DOHH2 (cell line): ENCODE measurements at regions not wholly inside any gene's neighbourhood (a gene's known extent, or its start where the extent isn't known, plus 50 kb on each side); places are given as distances from the start of the nearest gene placed in this dataset.

ENCODE experiments used
- H3F3A ChIP-seq: fragments of 200-600 bp; sonication (generic), shearing (Covaris generic); 2 replicates; pipeline ENCODE4 v1.6.0; 2016; ENCODE audit warnings: antibody characterized with exemption, mild to moderate bottlenecking; ENCODE audit not compliant: control insufficient read depth, insufficient read depth
- H3K27ac ChIP-seq: fragments of 200-600 bp; sonication (generic); 2 replicates; pipeline ENCODE4 v1.5.1; 2014; ENCODE audit warnings: low read depth, mild to moderate bottlenecking, low read length, moderate library complexity
- H3K27me3 ChIP-seq: fragments of 200-600 bp; sonication (generic); 2 replicates; pipeline ENCODE4 v1.6.1; 2014; ENCODE audit warnings: mild to moderate bottlenecking, low read length, mixed read lengths; ENCODE audit not compliant: control insufficient read depth
- H3K36me3 ChIP-seq: fragments of 200-600 bp; sonication (generic); 2 replicates; pipeline ENCODE4 v1.6.1; 2014; ENCODE audit warnings: mild to moderate bottlenecking, low read length, moderate library complexity, mixed read lengths; ENCODE audit not compliant: control insufficient read depth
- H3K4me1 ChIP-seq: fragments of 200-600 bp; sonication (generic); 2 replicates; pipeline ENCODE4 v1.6.1; 2014; ENCODE audit warnings: mild to moderate bottlenecking, low read length, mixed read lengths; ENCODE audit not compliant: control insufficient read depth
- H3K4me2 ChIP-seq: fragments of 200-600 bp; sonication (generic); 2 replicates; pipeline ENCODE4 v1.6.0; 2014; ENCODE audit warnings: mild to moderate bottlenecking, low read length, moderate library complexity
- H3K4me3 ChIP-seq: fragments of 200-600 bp; sonication (generic); 2 replicates; pipeline ENCODE4 v1.5.1; 2014; ENCODE audit warnings: mild to moderate bottlenecking, low read length, mixed read lengths
- H3K79me2 ChIP-seq: fragments of 200-600 bp; sonication (generic); 2 replicates; pipeline ENCODE4 v1.6.1; 2014; ENCODE audit warnings: mild to moderate bottlenecking, low read length, mixed read lengths; ENCODE audit not compliant: control insufficient read depth
- H3K9me2 ChIP-seq: fragments of 200-600 bp; sonication (generic); replicated peaks from 2 replicates; pipeline ENCODE4 v1.6.1; 2014; ENCODE audit warnings: mild to moderate bottlenecking, low read length, mixed read lengths; ENCODE audit not compliant: control insufficient read depth
- H3K9me3 ChIP-seq: fragments of 200-600 bp; sonication (generic); 2 replicates; pipeline ENCODE4 v1.6.1; 2014; ENCODE audit warnings: antibody characterized with exemption, low read length, mixed read lengths; ENCODE audit not compliant: control insufficient read depth, insufficient read depth
- H4K20me1 ChIP-seq: fragments of 200-600 bp; sonication (generic); 2 replicates; pipeline ENCODE4 v1.6.0; 2014; ENCODE audit warnings: low read depth, mild to moderate bottlenecking, antibody characterized with exemption, low read length, moderate library complexity; ENCODE audit not compliant: control insufficient read depth, insufficient read depth
- EZH2phosphoT487 ChIP-seq: fragments of 200-600 bp; sonication (generic); IDR thresholded peaks from 2 replicates; pipeline ENCODE4 v1.6.1; 2017; ENCODE audit warnings: borderline replicate concordance, mild to moderate bottlenecking, antibody characterized with exemption, low read length, moderate library complexity, mixed read lengths
- TF ChIP-seq, protein P1 (sequence below): fragments of 200-600 bp; sonication (generic); IDR thresholded peaks from one replicate; pipeline ENCODE4 v1.5.1; 2014; ENCODE audit warnings: antibody characterized with exemption, mild to moderate bottlenecking, low read depth, low read length; ENCODE audit not compliant: poor library complexity, severe bottlenecking

GRCh38 chr7:153942036-153942435 is 110.2 kb upstream of the DPP6 start:
- Histone ChIP-seq H3K4me2 (no peak overlapping the region), H3K9me2 (no peaks in the 10 kb centered on the region), H3K36me3 (no peaks in the 10 kb centered on the region)

DNA sequence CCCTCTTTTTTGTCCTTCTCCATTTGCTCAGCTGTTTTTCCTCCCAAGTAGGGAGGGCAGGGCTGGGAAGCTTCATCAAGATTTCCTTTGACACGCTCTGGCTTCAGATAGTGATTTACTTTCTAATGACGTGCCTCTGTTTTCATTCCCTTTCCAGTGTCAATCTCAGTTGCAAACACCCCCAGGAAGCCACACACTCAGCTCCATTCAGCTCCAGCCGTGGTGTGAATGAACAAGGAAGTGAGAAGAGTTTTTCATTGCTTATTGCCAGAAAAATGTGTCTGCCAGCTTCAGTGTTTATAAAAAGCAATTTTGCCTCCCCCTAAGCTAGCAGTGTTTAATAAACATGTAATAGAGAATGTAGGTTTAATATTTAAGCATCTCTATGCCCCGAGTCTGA is 108.7 kb upstream of the DPP6 start:
- H3K36me3 ChIP-seq: no peaks in the 10 kb centered on the region
- no peaks in the 10 kb centered on the region for H3K9me2 ChIP-seq
- no peaks in the 10 kb centered on the region for H3K79me2 ChIP-seq
- TF ChIP-seq, protein P1, sequence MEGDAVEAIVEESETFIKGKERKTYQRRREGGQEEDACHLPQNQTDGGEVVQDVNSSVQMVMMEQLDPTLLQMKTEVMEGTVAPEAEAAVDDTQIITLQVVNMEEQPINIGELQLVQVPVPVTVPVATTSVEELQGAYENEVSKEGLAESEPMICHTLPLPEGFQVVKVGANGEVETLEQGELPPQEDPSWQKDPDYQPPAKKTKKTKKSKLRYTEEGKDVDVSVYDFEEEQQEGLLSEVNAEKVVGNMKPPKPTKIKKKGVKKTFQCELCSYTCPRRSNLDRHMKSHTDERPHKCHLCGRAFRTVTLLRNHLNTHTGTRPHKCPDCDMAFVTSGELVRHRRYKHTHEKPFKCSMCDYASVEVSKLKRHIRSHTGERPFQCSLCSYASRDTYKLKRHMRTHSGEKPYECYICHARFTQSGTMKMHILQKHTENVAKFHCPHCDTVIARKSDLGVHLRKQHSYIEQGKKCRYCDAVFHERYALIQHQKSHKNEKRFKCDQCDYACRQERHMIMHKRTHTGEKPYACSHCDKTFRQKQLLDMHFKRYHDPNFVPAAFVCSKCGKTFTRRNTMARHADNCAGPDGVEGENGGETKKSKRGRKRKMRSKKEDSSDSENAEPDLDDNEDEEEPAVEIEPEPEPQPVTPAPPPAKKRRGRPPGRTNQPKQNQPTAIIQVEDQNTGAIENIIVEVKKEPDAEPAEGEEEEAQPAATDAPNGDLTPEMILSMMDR: no peak
- TF ChIP-seq EZH2phosphoT487: no peak
- no peaks in the 10 kb centered on the region for H3K27me3 ChIP-seq
- H3K9me3 ChIP-seq: no peaks in the 10 kb centered on the region; the same call in 1 of the 2 replicates
- H3K27ac ChIP-seq: no peak overlapping the region
- H3K4me2 ChIP-seq: no peak overlapping the region
- no peaks in the 10 kb centered on the region for H3K4me1 ChIP-seq
- H3F3A ChIP-seq: no peaks in the 10 kb centered on the region
- no peaks in the 10 kb centered on the region for H4K20me1 ChIP-seq
- no peak overlapping the region for H3K4me3 ChIP-seq

More at GRCh38 chr7:153942036-153942435, 110.2 kb upstream of the DPP6 start:
- Histone ChIP-seq H3F3A (no peaks in the 10 kb centered on the region), H3K27ac (no peak overlapping the region), H3K79me2 (no peaks in the 10 kb centered on the region), H3K4me3 (no peak overlapping the region), H4K20me1 (no peaks in the 10 kb centered on the region), H3K4me1 (no peaks in the 10 kb centered on the region), H3K27me3 (no peaks in the 10 kb centered on the region), H3K9me3 (peaks cover under 1% of the 10 kb centered on the region; the same call in 1 of the 2 replicates)
- TF ChIP-seq, protein P1: no peak
- no peak for TF ChIP-seq EZH2phosphoT487

- Histone ChIP-seq H4K20me1 (no peaks in the 10 kb centered on the region), H3K27me3 (no peaks in the 10 kb centered on the region), H3K4me2 (no peak overlapping the region), H3K27ac (no peak overlapping the region), H3K4me1 (no peaks in the 10 kb centered on the region), H3K79me2 (no peaks in the 10 kb centered on the region), H3K36me3 (no peaks in the 10 kb centered on the region), H3K4me3 (no peak overlapping the region), H3K9me2 (no peaks in the 10 kb centered on the region), H3K9me3 (no peaks in the 10 kb centered on the region; the same call in 1 of the 2 replicates), H3F3A (no peaks in the 10 kb centered on the region)
- TF ChIP-seq EZH2phosphoT487: no peak
- TF ChIP-seq, protein P1: no peak
Measured at GRCh38 chr7:153943861-153944260, 108.3 kb upstream of the DPP6 start.
